Endodermal cell (in vitro differentiated cells): ENCODE measurements at regions not wholly inside any gene's neighbourhood (a gene's known extent, or its start where the extent isn't known, plus 50 kb on each side); places are given as distances from the start of the nearest gene placed in this dataset.
"Not testable (repeated sequence)": the region's sequence is repeated elsewhere in the genome, so short reads cannot be mapped to it uniquely, and the experiment has no call there.

Experiments
- DNase-seq: peaks from one replicate; pipeline ENCODE4 v3.0.0-alpha.2; 2017
- H3K27ac ChIP-seq: 2 replicates; pipeline ENCODE4 v1.5.1; 2013; ENCODE audit warnings: mild to moderate bottlenecking, low read depth, low read length, moderate library complexity
- H3K27me3 ChIP-seq: 2 replicates; pipeline ENCODE4 v1.6.1; 2013; ENCODE audit warnings: mild to moderate bottlenecking, low read length, moderate library complexity; ENCODE audit not compliant: insufficient read depth, control insufficient read depth, poor library complexity, severe bottlenecking
- H3K36me3 ChIP-seq: 2 replicates; pipeline ENCODE4 v1.7.0; 2013; ENCODE audit warnings: mild to moderate bottlenecking, low read length, moderate library complexity; ENCODE audit not compliant: control insufficient read depth, insufficient read depth
- H3K4me1 ChIP-seq: one replicate; pipeline ENCODE4 v1.7.0; 2013; ENCODE audit warnings: low read length; ENCODE audit not compliant: control insufficient read depth, insufficient read depth
- H3K4me3 ChIP-seq: 2 replicates; pipeline ENCODE4 v1.5.1; 2013; ENCODE audit warnings: mild to moderate bottlenecking, low read length, moderate library complexity
- H3K9ac ChIP-seq: 2 replicates; pipeline ENCODE4 v1.6.1; 2013; ENCODE audit warnings: mild to moderate bottlenecking, low read length, moderate library complexity; ENCODE audit not compliant: poor library complexity, severe bottlenecking; ENCODE audit errors: extremely low read depth
- H3K9me3 ChIP-seq: 2 replicates; pipeline ENCODE4 v1.6.1; 2013; ENCODE audit warnings: mild to moderate bottlenecking, low read length, moderate library complexity; ENCODE audit not compliant: control insufficient read depth
- H3K27ac Mint-ChIP-seq: 2 replicates; pipeline ENCODE4 v1.8.0; 2020; ENCODE audit warnings: mixed read lengths
- H3K27me3 Mint-ChIP-seq: 2 replicates; pipeline ENCODE4 v1.8.0; 2021; ENCODE audit warnings: mild to moderate bottlenecking, mixed read lengths; ENCODE audit not compliant: insufficient read depth
- H3K36me3 Mint-ChIP-seq: 2 replicates; pipeline ENCODE4 v1.8.0; 2020; ENCODE audit warnings: low read depth, mixed read lengths
- H3K4me1 Mint-ChIP-seq: 2 replicates; pipeline ENCODE4 v1.8.0; 2020; ENCODE audit warnings: mixed read lengths
- H3K4me3 Mint-ChIP-seq: 2 replicates; pipeline ENCODE4 v1.8.0; 2020; ENCODE audit warnings: mild to moderate bottlenecking, moderate library complexity, mixed read lengths
- H3K9me3 Mint-ChIP-seq: 2 replicates; pipeline ENCODE4 v1.8.0; 2020; ENCODE audit warnings: mild to moderate bottlenecking, mixed read lengths
- CTCF ChIP-seq: fragments of 200-600 bp; sonication (generic); conservative IDR thresholded peaks from 2 replicates; pipeline ENCODE4 v1.5.0; 2021; ENCODE audit warnings: antibody characterized with exemption, mild to moderate bottlenecking
- WGBS, 2 experiments: methylation state at CpG; one replicate each; pipeline versions ENCODE4 v1.1.5 to v1.1.7; 2013; ENCODE audit warnings: missing lambda C conversion rate in 2 of 2, mixed read lengths in 1 of 2; ENCODE audit not compliant: insufficient coverage in 1 of 2, insufficient read length in 1 of 2; 5-methylcytosine and 5-hydroxymethylcytosine counted together

- H3K27me3 Mint-ChIP-seq = no peaks in the 10 kb centered on the region
- no peak overlapping the region for H3K27ac ChIP-seq
- no peaks in the 10 kb centered on the region for H3K36me3 ChIP-seq
- no peaks in the 10 kb centered on the region for H3K36me3 Mint-ChIP-seq
- no peaks in the 10 kb centered on the region for H3K27me3 ChIP-seq
- H3K4me1 ChIP-seq = no peaks in the 10 kb centered on the region
- H3K4me1 Mint-ChIP-seq = peaks cover 16% of the 10 kb centered on the region
- H3K4me3 ChIP-seq = no peak overlapping the region
- no peak overlapping the region for H3K9ac ChIP-seq
- TF ChIP-seq CTCF = no peak
- 89% methylated on average over 1 of the region's 1 CpG; no CpG with 5 or more reads in 1 of the 2 experiments for WGBS, 2 experiments
- no peaks in the 10 kb centered on the region for H3K9me3 Mint-ChIP-seq
- H3K27ac Mint-ChIP-seq = no peak overlapping the region
- H3K4me3 Mint-ChIP-seq = no peak overlapping the region
- H3K9me3 ChIP-seq = no peaks in the 10 kb centered on the region
- DNase-seq = no peak
These were observed 470.3 kb upstream of the JARID2 start for GRCh38 chr6:14775528-14775927.

- Histone ChIP-seq H3K4me3 (no peak overlapping the region), H3K4me1 (no peaks in the 10 kb centered on the region), H3K36me3 (no peaks in the 10 kb centered on the region), H3K27me3 (no peaks in the 10 kb centered on the region), H3K9ac (no peak overlapping the region), H3K9me3 (no peaks in the 10 kb centered on the region), H3K27ac (no peak overlapping the region)
- WGBS, 2 experiments = 85% methylated on average over 3 of the region's 3 CpGs; no CpG with 5 or more reads in 1 of the 2 experiments
- Mint-ChIP-seq H3K36me3 (no peaks in the 10 kb centered on the region), H3K9me3 (no peaks in the 10 kb centered on the region), H3K4me3 (no peak overlapping the region), H3K27ac (no peak overlapping the region), H3K27me3 (no peaks in the 10 kb centered on the region), H3K4me1 (peaks cover 16% of the 10 kb centered on the region)
- no peak for DNase-seq
- no peak for TF ChIP-seq CTCF
These were observed 469.6 kb upstream of the JARID2 start for GRCh38 chr6:14776307-14776706.

- TF ChIP-seq CTCF = no peak
- no peak overlapping the region for H3K4me3 Mint-ChIP-seq
- WGBS, 2 experiments = 88 to 95% methylated on average over 11 to 12 of the region's 12 CpGs
- Histone ChIP-seq H3K9me3 (no peaks in the 10 kb centered on the region), H3K27ac (no peak overlapping the region), H3K4me1 (peaks cover 3% of the 10 kb centered on the region), H3K36me3 (no peaks in the 10 kb centered on the region), H3K27me3 (no peaks in the 10 kb centered on the region), H3K4me3 (no peak overlapping the region), H3K9ac (no peak overlapping the region)
- peaks cover 35% of the 10 kb centered on the region for H3K4me1 Mint-ChIP-seq
- H3K9me3 Mint-ChIP-seq = peaks cover 8% of the 10 kb centered on the region
- peaks cover 3% of the 10 kb centered on the region for H3K36me3 Mint-ChIP-seq
- H3K27me3 Mint-ChIP-seq = no peaks in the 10 kb centered on the region
- no peak for DNase-seq
- H3K27ac Mint-ChIP-seq = no peak overlapping the region
These were observed 463.9 kb upstream of the JARID2 start for GRCh38 chr6:14781772-14782525.

GRCh38 chr6:14782921-14783464, 462.9 kb upstream of the JARID2 start:
- H3K4me3 ChIP-seq, H3K27me3 Mint-ChIP-seq, H3K27ac Mint-ChIP-seq, DNase-seq, H3K36me3 ChIP-seq, H3K9me3 ChIP-seq, H3K36me3 Mint-ChIP-seq, H3K4me1 ChIP-seq, H3K27me3 ChIP-seq, H3K4me3 Mint-ChIP-seq, H3K9ac ChIP-seq, H3K9me3 Mint-ChIP-seq, H3K27ac ChIP-seq: not testable (repeated sequence)
- WGBS, 2 experiments = 96 to 97% methylated on average over 9 to 10 of the region's 10 CpGs
- peaks cover 38% of the 10 kb centered on the region for H3K4me1 Mint-ChIP-seq
